Psoas muscle (tissue), 7 donors: ENCODE measurements at regions not wholly inside any gene's neighbourhood (a gene's known extent, or its start where the extent isn't known, plus 50 kb on each side); places are given as distances from the start of the nearest gene placed in this dataset.

Experiments
- ATAC-seq, 4 donors: fragments of 200-7000 bp; cut with Tn5 transposase; one replicate each; pipeline ENCODE4 v1.9.1; 2020; ENCODE audit warnings: moderate library complexity in 3 of 4, mild to moderate bottlenecking in 2 of 4
- DNase-seq, 2 donors: peaks; one replicate each; pipeline ENCODE4 v3.0.0-alpha.2; 2020
- H3K27ac ChIP-seq: fragments of 200-600 bp; one replicate; pipeline ENCODE4 v1.8.0; 2022
- H3K27me3 ChIP-seq, 3 donors: fragments of 200-600 bp in 1 of 3; one replicate each; pipeline versions ENCODE4 v1.6.1 to v1.8.0; 2013 to 2022; ENCODE audit warnings: low read length in 2 of 3, mild to moderate bottlenecking in 2 of 3, moderate library complexity in 1 of 3; ENCODE audit not compliant: insufficient read depth in 3 of 3
- H3K36me3 ChIP-seq, 2 donors: fragments of 200-600 bp in 1 of 2; one replicate each; pipeline versions ENCODE4 v1.6.1 to v1.8.0; 2013 to 2022; ENCODE audit warnings: low read depth in 1 of 2, mild to moderate bottlenecking in 1 of 2, moderate library complexity in 1 of 2; ENCODE audit not compliant: insufficient read depth in 1 of 2
- H3K4me1 ChIP-seq: fragments of 200-600 bp; one replicate; pipeline ENCODE4 v1.8.0; 2022
- H3K4me3 ChIP-seq: fragments of 200-600 bp; one replicate; pipeline ENCODE4 v1.8.0; 2022; ENCODE audit warnings: mild to moderate bottlenecking
- H3K9me3 ChIP-seq: fragments of 200-600 bp; one replicate; pipeline ENCODE4 v1.8.0; 2022
- WGBS, 3 donors: extraction: QIAGEN DNeasy Blood & Tissue Kit; methylation state at CpG; one replicate each; pipeline versions ENCODE4 v1.1.6 to v1.1.7; 2013; 5-methylcytosine and 5-hydroxymethylcytosine counted together
- intact Hi-C, 2 donors: fragments of 100-400 bp; cut with DNase I; formaldehyde crosslinking; loops; one replicate each; pipeline versions ENCODE4 v1.11.0 to v1.14.2; 2022
- TF ChIP-seq, protein P1 (sequence below): fragments of 200-600 bp; IDR thresholded peaks from one replicate; pipeline ENCODE4 v1.8.0; 2022; ENCODE audit warnings: antibody characterized with exemption
- donor health status: healthy with polysubstance abuse.
- donor health status: DM: no; HTN: no; CAD: no; lungs with moderate emphysema.
- donor health status: Bipolar disorder and iron deficiency.
- donor health status: healthy.
- donor health status: DM: yes; HTN: yes; CAD: no.
- donor health status: DM: no; HTN: no; CAD: no.
- donor health status: DM: yes; HTN: yes; CAD: no.

DNA sequence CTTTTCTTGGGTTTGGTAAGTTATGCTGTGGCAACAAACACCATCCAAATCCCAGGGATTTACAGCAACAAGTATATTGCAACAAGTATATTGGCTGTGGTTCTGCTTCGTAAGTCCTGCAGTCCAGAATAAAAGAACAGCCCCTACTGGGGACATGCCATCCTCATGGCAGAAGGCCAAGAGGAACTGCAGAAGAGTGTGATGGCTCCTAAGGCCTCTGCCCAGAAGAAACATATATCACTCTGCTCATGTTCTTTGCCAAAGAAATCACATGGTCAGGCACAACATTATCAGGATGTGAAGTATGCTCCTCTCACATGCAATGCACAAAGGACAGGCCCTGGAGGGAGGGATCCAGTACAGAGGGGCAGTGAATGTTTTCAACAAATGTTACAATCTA is 159.6 kb upstream of the TAS2R1 start:
- no peak overlapping the region for H3K4me3 ChIP-seq
- WGBS, 3 donors: 65 to 74% (median 67%) methylated on average over 1 of the region's 1 CpG
- no peaks in the 10 kb centered on the region for H3K27me3 ChIP-seq
- no peak overlapping the region for H3K27ac ChIP-seq
- no peaks in the 10 kb centered on the region for H3K9me3 ChIP-seq
- no peaks in the 10 kb centered on the region for H3K4me1 ChIP-seq
- intact Hi-C loops: no loop called here
- ATAC-seq (no peak), DNase-seq (no peak)
- TF ChIP-seq, protein P1, sequence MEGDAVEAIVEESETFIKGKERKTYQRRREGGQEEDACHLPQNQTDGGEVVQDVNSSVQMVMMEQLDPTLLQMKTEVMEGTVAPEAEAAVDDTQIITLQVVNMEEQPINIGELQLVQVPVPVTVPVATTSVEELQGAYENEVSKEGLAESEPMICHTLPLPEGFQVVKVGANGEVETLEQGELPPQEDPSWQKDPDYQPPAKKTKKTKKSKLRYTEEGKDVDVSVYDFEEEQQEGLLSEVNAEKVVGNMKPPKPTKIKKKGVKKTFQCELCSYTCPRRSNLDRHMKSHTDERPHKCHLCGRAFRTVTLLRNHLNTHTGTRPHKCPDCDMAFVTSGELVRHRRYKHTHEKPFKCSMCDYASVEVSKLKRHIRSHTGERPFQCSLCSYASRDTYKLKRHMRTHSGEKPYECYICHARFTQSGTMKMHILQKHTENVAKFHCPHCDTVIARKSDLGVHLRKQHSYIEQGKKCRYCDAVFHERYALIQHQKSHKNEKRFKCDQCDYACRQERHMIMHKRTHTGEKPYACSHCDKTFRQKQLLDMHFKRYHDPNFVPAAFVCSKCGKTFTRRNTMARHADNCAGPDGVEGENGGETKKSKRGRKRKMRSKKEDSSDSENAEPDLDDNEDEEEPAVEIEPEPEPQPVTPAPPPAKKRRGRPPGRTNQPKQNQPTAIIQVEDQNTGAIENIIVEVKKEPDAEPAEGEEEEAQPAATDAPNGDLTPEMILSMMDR: no peak
- H3K36me3 ChIP-seq: no peaks in the 10 kb centered on the region

DNA sequence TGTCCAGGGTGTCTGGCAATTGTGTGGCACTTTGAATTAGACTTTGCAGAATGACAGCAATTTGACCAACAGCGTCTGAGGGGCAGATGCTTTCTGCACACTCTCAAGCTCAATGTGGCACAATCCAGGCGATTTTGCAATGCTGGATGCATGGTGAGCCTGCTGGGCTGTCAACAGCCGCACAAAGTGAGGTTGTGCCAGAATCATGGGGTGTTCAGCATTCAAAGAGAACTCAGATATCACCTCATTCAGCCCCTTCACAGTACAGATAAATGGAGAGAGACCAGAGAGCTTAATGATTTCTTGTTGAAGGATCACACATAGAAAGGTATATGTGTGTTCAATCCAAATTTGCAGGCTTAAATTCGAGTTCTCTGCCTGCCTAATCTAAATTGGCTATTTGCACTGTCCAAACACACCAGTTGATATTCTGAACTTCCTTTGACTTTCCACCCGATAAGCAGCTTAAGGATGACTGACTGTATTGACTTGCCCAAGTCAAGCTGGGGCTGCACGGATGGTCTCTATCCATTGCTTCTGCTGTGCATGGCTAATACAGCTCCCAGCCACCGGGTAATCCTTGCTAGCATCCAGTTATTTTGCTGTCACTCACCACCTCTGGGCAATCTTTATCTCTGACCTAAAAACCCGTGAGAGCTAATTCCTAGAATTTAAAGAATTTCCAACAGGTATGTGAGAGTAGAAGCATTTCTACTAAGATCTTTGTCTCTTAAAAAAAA is 157.9 kb upstream of the TAS2R1 start:
- 49 to 63% (median 57%) methylated on average over 8 of the region's 8 CpGs for WGBS, 3 donors

GRCh38 chr5:9786380-9787360 is 156.5 kb upstream of the TAS2R1 start:
- TF ChIP-seq, protein P1: no peak
- DNase-seq: no peak
- Histone ChIP-seq H3K27me3 (no peaks in the 10 kb centered on the region), H3K27ac (no peak overlapping the region), H3K36me3 (no peaks in the 10 kb centered on the region), H3K4me1 (no peaks in the 10 kb centered on the region), H3K9me3 (no peaks in the 10 kb centered on the region), H3K4me3 (no peak overlapping the region)
- WGBS, 3 donors: 89 to 93% (median 92%) methylated on average over 6 of the region's 6 CpGs
- intact Hi-C loops: no loop called here
- ATAC-seq: no peak

More for the DNA sequence above, 157.9 kb upstream of the TAS2R1 start:
- no peak overlapping the region for H3K27ac ChIP-seq
- DNase-seq (no peak), ATAC-seq (no peak)
- no peaks in the 10 kb centered on the region for H3K36me3 ChIP-seq
- TF ChIP-seq, protein P1: no peak
- intact Hi-C loops: no loop called here
- H3K4me3 ChIP-seq: no peak overlapping the region
- no peaks in the 10 kb centered on the region for H3K4me1 ChIP-seq
- H3K27me3 ChIP-seq: no peaks in the 10 kb centered on the region
- no peaks in the 10 kb centered on the region for H3K9me3 ChIP-seq

DNA sequence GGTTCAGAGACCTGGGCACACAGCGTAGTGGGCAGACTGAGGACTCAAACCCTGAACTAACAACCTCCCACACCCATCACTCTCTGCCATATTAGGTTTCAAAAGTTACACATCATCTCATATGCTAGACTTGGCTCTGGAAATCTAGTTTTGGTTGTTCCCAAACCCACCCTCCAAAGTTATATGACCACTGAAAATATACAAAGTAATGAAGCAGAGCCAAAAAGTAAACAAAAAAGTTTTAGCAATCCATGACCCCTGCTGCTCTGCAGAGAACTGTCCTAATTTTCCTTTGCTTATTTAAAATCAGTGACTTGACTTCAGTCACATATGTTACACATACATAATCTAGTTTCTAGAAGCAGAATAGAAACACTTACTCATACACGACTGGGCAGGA is 155.6 kb upstream of the TAS2R1 start:
- intact Hi-C loops: no loop called here
- no peak for ATAC-seq
- DNase-seq: no peak
- WGBS, 3 donors: 82 to 83% (median 83%) methylated on average over 2 of the region's 2 CpGs
- H3K27me3 ChIP-seq: no peaks in the 10 kb centered on the region
- H3K4me1 ChIP-seq: no peaks in the 10 kb centered on the region
- H3K27ac ChIP-seq: no peak overlapping the region
- no peak overlapping the region for H3K4me3 ChIP-seq
- H3K9me3 ChIP-seq: no peaks in the 10 kb centered on the region
- TF ChIP-seq, protein P1: no peak
- no peaks in the 10 kb centered on the region for H3K36me3 ChIP-seq
